HEK293T (cell line): ENCODE measurements at regions not wholly inside any gene's neighbourhood (a gene's known extent, or its start where the extent isn't known, plus 50 kb on each side); places are given as distances from the start of the nearest gene placed in this dataset.

Source experiments
- ARNT ChIP-seq: fragments of 450-650 bp; IDR thresholded peaks from 2 replicates; pipeline ENCODE4 v1.6.1; 2017; ENCODE audit warnings: mild to moderate bottlenecking
- CTBP1 ChIP-seq: fragments of 450-650 bp; IDR thresholded peaks from 2 replicates; pipeline ENCODE4 v1.6.1; 2016; ENCODE audit warnings: borderline replicate concordance
- ELF4 ChIP-seq: fragments of 450-650 bp; IDR thresholded peaks from 2 replicates; pipeline ENCODE4 v1.6.1; 2017; ENCODE audit warnings: antibody characterized with exemption
- FOXA1 ChIP-seq: fragments of 450-650 bp; IDR thresholded peaks from 2 replicates; pipeline ENCODE4 v1.6.1; 2016; ENCODE audit warnings: mild to moderate bottlenecking
- FOXM1 ChIP-seq: fragments of 450-650 bp; IDR thresholded peaks from 2 replicates; pipeline ENCODE4 v1.6.1; 2017; ENCODE audit warnings: mild to moderate bottlenecking, borderline replicate concordance
- NFRKB ChIP-seq: fragments of 450-650 bp; IDR thresholded peaks from 2 replicates; pipeline ENCODE4 v1.6.1; 2016; ENCODE audit warnings: mild to moderate bottlenecking, moderate library complexity
- TARDBP ChIP-seq: fragments of 450-650 bp; IDR thresholded peaks from 2 replicates; pipeline ENCODE4 v1.6.1; 2016

DNA sequence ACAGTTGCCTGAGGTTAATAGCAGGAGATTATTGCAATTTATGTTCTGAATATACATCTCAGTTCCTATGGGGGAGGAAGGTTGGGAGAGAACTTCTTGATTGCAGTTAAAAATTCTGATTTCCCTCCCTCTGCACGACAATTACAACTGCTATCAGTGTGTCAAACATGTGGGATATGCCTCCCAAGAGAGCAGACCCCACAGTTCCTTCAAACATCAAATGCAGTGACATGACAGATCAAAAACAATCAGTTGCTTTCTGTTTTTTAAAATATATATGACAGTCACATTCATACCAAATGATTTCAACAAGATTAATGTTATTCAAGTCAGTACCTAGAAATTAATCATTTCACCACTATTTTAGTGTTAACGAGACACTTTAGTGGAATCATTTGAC, 639.0 kb downstream of the EDEM1 start:
- no peak for TF ChIP-seq FOXM1
- no peak for TF ChIP-seq CTBP1
- TF ChIP-seq ELF4: no peak
- TF ChIP-seq FOXA1: no peak
- TF ChIP-seq ARNT: no peak
- no peak for TF ChIP-seq NFRKB
- TF ChIP-seq TARDBP: no peak
